DMS53 (cell line): ENCODE measurements at regions not wholly inside any gene's neighbourhood (a gene's known extent, or its start where the extent isn't known, plus 50 kb on each side); places are given as distances from the start of the nearest gene placed in this dataset.

Experiments
- DNase-seq: peaks from one replicate; lab custom pipeline; 2025; lab: John Stamatoyannopoulos, UW

- DNase-seq, result no peak
Observed at GRCh38 chr10:29856295-29856694, 203.1 kb downstream of the JCAD start.

- no peak for DNase-seq
Observed at GRCh38 chr10:29853913-29854312, 205.5 kb downstream of the JCAD start.

DNA sequence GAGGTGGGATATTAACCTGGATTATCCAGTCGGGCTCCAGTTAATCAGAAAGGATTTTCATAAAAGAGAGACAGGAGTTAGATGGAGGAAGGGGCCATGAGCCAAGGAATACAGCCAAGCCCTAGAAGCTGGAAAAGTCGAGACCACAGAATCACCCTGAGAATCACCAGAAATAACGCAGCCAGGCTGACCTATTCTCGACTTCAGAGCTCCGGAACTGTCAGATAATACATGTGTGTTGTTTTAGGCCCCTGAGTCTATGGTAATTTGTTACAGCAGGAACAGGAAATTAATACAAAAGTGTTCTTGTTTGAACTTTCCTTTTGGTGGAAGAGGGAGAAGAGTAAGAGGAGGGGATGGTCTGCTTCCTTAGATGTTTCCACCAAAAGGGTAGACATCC is 208.1 kb downstream of the JCAD start:
- no peak for DNase-seq

- no peak for DNase-seq
Observed at GRCh38 chr10:29850371-29850770, 209.0 kb downstream of the JCAD start.

- no peak for DNase-seq
Observed at GRCh38 chr10:29849886-29850285, 209.5 kb downstream of the JCAD start.

GRCh38 chr10:29849126-29849833 is 210.1 kb downstream of the JCAD start:
- DNase-seq, result peak; percentile 58

GRCh38 chr10:29846881-29847280 is 212.1 kb upstream of the SVIL start:
- no peak for DNase-seq

DNA sequence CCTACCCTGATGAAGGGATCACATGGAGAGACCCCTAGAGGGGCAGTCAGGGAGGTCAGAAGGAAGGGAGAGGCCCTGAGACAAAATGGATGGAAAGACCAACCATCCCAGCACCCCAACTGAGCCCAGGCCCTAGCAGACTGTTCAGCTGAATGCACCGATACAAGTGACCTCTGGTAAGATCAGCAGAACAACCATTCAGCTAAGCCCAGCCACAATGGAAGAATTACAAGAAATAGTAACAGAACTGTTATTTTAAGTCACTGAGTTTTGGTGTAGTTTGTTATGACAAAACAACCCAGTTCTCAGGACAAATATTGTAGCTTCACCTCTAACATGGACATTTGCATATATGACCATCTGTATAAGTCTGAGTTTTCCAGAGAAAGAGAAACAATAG is 210.4 kb upstream of the SVIL start:
- DNase-seq, result no peak

GRCh38 chr10:29843143-29843542 is 208.4 kb upstream of the SVIL start:
- no peak for DNase-seq

GRCh38 chr10:29841724-29842649 is 207.2 kb upstream of the SVIL start:
- peak; percentile 99 for DNase-seq

DNA sequence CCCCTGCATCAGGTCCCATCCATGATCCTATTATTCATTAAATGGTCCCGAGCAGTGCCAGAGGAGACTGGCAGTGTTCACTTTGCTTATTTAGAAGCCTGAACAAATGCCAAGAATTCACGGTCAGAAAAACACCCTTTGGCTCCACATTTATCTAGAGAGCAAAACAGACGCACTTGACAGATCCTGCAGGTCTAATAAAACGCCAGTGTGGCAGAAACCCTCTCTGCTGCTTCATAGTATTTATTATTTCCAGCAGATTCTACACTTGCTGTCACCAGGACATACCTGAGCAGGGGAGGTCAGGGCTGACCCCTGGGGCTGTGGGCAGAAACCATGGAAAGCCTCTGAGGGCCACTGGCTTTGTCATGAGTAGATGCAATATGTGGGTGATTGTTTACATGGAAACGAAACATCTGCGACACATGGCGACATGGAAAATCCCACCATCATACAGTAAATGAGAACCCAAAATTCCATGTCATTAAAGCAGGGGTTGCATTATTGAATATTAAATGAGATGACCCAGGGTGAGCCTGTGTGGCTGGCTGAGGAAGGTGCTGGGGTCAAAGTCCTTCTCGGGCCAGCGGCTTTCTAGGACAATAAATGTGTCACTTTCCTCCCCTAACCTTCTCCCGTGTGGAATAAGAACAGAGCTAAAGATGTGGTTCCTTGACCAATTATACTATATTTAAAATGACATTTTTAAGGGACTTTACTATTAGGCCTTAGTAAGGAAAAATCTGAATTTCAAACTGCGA is 205.9 kb upstream of the SVIL start:
- DNase-seq, result peak; percentile 77

DNA sequence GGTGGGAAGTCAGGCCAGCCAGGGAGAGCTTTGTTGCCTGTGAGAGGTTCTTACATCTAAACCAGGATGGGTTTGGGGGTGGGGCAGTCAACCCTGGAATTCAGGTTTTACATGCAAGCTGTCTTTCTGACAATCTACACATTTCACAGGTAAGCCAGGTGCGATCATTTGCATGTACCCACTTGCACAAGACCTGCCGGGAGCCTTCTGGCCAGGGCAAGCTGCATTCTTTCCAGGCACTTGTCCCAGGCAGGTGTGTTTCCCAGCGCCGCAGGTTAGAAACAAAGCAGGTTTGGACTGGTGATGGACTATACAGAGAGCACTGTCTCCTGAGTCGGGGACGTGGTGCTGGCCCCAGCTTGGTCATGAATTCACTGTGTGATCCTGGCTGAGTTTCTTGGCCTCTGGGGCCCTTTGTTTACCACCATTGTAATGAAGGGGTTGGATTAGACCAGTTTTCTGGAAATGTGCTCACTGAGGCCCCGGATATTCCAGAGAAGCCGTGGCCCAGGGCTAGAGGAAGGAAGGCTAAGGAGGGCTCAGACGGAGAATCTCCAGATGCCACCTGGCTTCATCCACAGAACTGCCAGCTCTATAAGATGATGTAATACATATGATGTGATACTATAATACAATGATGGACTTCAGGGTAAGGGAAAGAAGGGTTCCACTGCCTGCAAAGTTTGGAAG is 205.2 kb upstream of the SVIL start:
- DNase-seq, result peak; percentile 96

DNA sequence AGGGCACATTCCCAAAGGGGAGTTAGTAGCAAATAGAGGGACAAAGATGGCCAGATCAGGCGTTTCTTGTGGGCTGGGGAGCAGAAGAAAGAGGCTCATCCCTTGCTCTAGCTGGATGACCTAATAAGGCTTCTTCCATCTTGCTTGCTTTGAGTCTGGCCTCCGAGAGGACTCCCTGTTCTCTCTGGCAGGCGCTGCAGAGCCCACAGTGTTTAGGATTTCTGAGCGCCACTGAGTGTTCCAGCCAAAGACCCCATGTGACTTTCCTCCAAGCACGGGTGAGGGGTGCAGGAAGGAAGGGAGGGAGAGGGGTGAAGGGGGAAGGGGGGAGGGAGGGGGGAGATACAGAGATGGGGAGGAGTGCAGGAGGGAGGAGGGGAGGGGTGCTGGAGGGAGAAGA is 203.8 kb upstream of the SVIL start:
- DNase-seq, result no peak

DNA sequence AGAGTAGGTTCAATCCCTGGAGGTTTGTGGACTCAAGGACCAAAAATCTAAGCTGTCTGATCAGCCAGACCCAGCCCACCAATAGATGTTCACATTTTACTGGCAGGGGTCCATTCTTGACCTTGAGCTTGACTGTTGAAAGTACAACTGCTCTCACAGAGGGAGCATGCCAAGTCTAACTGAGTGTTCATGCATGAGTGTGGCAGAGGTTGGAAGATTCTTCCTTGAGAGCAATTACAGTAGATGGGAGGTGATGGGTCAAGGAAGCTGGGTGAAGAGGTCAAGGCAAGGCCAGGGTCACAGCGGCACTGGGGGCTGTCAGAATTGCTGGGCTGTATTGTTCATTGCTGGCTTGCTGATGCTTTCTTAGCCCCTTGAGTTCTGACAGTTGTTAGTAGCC is 202.8 kb upstream of the SVIL start:
- DNase-seq, result no peak

DNA sequence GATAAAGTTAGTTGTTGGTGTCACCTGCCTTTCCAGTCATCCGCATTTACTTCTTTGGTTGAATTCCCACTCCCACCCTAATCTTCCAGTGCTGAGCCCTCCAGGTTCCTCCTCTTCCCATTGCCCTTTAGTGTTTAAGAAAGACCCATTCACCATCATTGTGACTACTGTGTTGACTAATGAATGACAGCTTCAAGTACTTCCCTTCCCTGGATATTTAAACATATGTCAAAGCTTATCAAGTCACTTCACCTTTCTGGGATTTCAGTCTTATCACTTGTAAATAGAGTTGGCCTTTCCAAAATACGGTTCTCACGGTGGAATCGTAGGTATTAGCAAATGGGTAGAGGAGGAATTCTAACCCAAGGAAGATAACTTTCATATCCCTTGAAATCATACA is 201.6 kb upstream of the SVIL start:
- peak; percentile 6 for DNase-seq

- no peak for DNase-seq
Observed at GRCh38 chr10:29835055-29835454, 200.3 kb upstream of the SVIL start.

DNA sequence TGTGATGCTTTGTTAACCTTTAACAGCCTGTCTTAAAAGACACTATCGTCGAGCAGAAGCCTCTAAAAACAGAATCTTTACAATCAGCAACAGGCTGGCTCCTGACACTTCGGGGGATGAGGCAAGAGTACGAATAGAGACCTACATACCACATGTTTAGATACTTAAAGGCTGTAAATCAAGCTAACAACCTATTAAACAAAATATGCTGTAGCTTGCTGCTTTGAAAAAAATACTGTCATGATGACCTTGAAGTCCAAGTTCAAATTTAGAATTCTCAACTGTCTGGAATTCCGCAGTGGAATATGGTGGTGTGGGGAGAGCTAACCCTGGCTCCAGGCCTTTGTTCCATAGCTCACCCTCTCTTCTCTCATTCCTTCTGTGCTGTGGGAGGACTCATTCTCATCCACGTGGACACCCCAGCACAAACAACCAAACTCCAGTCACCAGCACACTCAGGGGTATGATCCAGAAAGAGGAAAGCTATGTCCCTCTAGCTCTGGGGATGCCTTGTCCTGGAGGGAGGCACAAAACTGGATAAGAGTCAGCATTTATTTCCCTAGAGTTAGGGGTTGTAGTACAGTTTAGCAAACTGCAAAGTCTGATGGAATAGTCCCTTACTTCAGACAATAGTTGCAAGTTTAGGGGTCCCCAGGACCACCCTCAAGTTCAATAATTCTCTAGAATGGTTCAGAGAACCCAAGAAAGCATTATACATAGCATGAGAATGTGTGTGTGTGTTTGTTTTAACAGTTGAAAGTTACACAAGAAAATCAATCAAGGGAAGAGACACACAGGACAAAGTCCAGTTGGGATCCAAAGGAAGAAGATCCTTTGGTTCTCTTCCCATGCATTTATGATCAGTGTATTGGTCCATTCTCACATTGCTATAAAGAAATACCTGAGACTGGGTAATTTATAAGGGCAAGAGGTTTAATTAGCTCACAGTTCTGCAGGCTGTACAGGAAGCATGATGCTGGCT is 196.1 kb upstream of the SVIL start:
- no peak for DNase-seq

GRCh38 chr10:29829776-29830175 is 195.0 kb upstream of the SVIL start:
- no peak for DNase-seq

DNA sequence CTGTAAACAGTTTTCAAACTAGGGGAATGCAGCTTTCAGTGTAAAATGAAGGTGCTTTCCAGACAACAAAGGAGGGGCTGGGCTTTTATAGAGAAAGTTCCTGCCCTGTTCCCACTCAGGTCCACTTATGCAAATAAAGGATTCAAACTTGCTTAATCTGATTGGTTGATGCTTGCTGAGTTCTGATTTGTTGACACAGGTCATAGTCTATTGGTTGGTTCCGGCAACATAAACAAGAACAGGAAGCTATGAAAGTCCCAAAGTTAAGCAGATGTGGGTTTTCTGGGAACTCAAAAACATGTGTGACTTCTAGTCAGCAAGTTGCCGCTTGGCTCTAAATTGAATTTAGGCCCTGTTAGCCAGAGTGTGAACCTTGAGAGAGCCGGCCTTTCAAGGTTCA is 194.2 kb upstream of the SVIL start:
- no peak for DNase-seq

DNA sequence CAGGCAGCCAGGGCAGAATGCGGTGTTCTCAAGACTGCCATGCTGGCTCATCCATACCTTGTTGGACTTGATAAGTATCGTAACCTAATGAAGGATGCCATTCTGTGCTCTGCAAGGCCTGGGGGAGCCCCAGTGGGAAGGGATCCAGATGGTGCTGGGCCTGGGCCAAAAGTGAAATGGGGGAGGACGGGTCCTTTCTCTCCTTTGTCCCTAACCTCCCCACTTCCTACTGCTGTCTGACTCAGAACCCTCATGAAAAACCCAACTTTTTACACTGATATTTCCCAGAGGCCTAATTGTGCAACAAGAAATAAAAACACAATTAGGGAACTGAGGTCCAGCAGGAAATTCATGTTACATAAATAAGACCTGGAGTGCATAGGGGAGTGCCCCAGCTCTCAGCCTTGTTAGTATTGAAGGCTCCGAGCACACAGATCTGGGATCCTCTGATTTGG is 193.7 kb upstream of the SVIL start:
- DNase-seq, result no peak

- no peak for DNase-seq
Observed at GRCh38 chr10:29827512-29827911, 192.7 kb upstream of the SVIL start.
